H1 (cell line): ENCODE measurements at regions not wholly inside any gene's neighbourhood (a gene's known extent, or its start where the extent isn't known, plus 50 kb on each side); places are given as distances from the start of the nearest gene placed in this dataset.
"Not testable (repeated sequence)": the region's sequence is repeated elsewhere in the genome, so short reads cannot be mapped to it uniquely, and the experiment has no call there.

Experiments used
- MAFK ChIP-seq: IDR thresholded peaks from 2 replicates; pipeline ENCODE4 v1.6.1; 2012; ENCODE audit warnings: low read depth, mild to moderate bottlenecking, improper control_type of control experiment, low read length
- POLR2A ChIP-seq, 2 experiments: IDR thresholded peaks; 1 replicate in 1 of 2; 2 replicates in 1 of 2; pipeline ENCODE4 v1.6.1; 2011; ENCODE audit warnings: low read depth in 2 of 2, low read length in 2 of 2, mild to moderate bottlenecking in 2 of 2; ENCODE audit errors: control extremely low read depth in 1 of 2
- POU5F1 ChIP-seq: IDR thresholded peaks from 2 replicates; pipeline ENCODE4 v1.6.1; 2011; ENCODE audit warnings: low read depth, mild to moderate bottlenecking, low read length, moderate library complexity
- RAD21 ChIP-seq, 2 experiments: IDR thresholded peaks in 1 of 2; conservative IDR thresholded peaks in 1 of 2; 2 replicates each; pipeline ENCODE4 v1.6.1; 2011; ENCODE audit warnings: low read depth in 2 of 2, low read length in 2 of 2, improper control_type of control experiment in 1 of 2, inconsistent platforms in 1 of 2, mild to moderate bottlenecking in 1 of 2, moderate library complexity in 1 of 2
- SP2 ChIP-seq: IDR thresholded peaks from 2 replicates; pipeline ENCODE4 v1.6.1; 2012; ENCODE audit warnings: mild to moderate bottlenecking, low read length, inconsistent platforms
- TEAD4 ChIP-seq: IDR thresholded peaks from 2 replicates; pipeline ENCODE4 v1.6.1; 2012; ENCODE audit warnings: low read depth, low read length, inconsistent platforms, mixed read lengths

- not testable (repeated sequence) for TF ChIP-seq RAD21 (IDR thresholded peaks at IDR 0.05 in 1 of 2, conservative IDR thresholded peaks at IDR 0.05 in 1 of 2; ENCODE audit: low read depth in 2 of 2, low read length in 2 of 2); SP2; TEAD4; POLR2A (IDR thresholded peaks at IDR 0.05; ENCODE audit: control extremely low read depth in 1 of 2, low read depth in 2 of 2, low read length in 2 of 2); POU5F1; MAFK
These were observed 69.2 kb downstream of the RAP2B start for GRCh38 chr3:153231245-153231644.
